CD8-positive, alpha-beta memory T cell (primary cell): ENCODE measurements at regions not wholly inside any gene's neighbourhood (a gene's known extent, or its start where the extent isn't known, plus 50 kb on each side); places are given as distances from the start of the nearest gene placed in this dataset.

ENCODE experiments used
- CTCF ChIA-PET: fragments of 350-600 bp; sonication (Branson Sonifier 250); formaldehyde crosslinking; loops from one replicate; lab custom pipeline; 2021; ENCODE audit warnings: antibody characterized with exemption; lab: Charles Lee
- POLR2A ChIA-PET: fragments of 350-600 bp; sonication (Branson Sonifier 250); formaldehyde crosslinking; loops from one replicate; lab custom pipeline; 2021; ENCODE audit warnings: antibody characterized with exemption; lab: Charles Lee
- DNase-seq, 5 donors: peaks; one replicate each; pipeline versions ENCODE4 v3.0.0 to v3.0.0-alpha.2; 2020 to 2022; ENCODE audit warnings: mixed read lengths in 1 of 5
- H3K27ac ChIP-seq: one replicate; pipeline ENCODE4 v1.7.0; 2013; ENCODE audit warnings: low read depth, mild to moderate bottlenecking, low read length, moderate library complexity
- H3K27me3 ChIP-seq: 2 replicates; pipeline ENCODE4 v1.7.0; 2013; ENCODE audit warnings: low read length, mild to moderate bottlenecking; ENCODE audit not compliant: insufficient read depth, poor library complexity, severe bottlenecking
- H3K36me3 ChIP-seq: 2 replicates; pipeline ENCODE4 v1.7.0; 2013; ENCODE audit warnings: mild to moderate bottlenecking, low read length, moderate library complexity; ENCODE audit not compliant: insufficient read depth
- H3K4me1 ChIP-seq: 2 replicates; pipeline ENCODE4 v1.7.0; 2013; ENCODE audit warnings: mild to moderate bottlenecking, low read length, moderate library complexity; ENCODE audit not compliant: insufficient read depth
- H3K4me3 ChIP-seq: 2 replicates; pipeline ENCODE4 v1.7.0; 2013; ENCODE audit warnings: mild to moderate bottlenecking, low read length
- H3K9me3 ChIP-seq: 2 replicates; pipeline ENCODE4 v1.7.0; 2013; ENCODE audit warnings: mild to moderate bottlenecking, low read length
- H3K27ac Mint-ChIP-seq, 8 donors: one replicate each; pipeline ENCODE4 v1.8.0; 2020 to 2021; ENCODE audit warnings: mixed read lengths in 8 of 8, mild to moderate bottlenecking in 6 of 8, inconsistent platforms in 3 of 8, moderate library complexity in 3 of 8
- H3K27me3 Mint-ChIP-seq, 2 donors: one replicate each; pipeline ENCODE4 v1.8.0; 2020 to 2021; ENCODE audit warnings: mixed read lengths in 2 of 2, mild to moderate bottlenecking in 1 of 2, moderate library complexity in 1 of 2
- H3K36me3 Mint-ChIP-seq, 3 donors: one replicate each; pipeline ENCODE4 v1.8.0; 2020 to 2021; ENCODE audit warnings: mixed read lengths in 3 of 3, inconsistent platforms in 1 of 3, mild to moderate bottlenecking in 1 of 3
- H3K4me1 Mint-ChIP-seq, 3 donors: one replicate each; pipeline ENCODE4 v1.8.0; 2020 to 2021; ENCODE audit warnings: mixed read lengths in 3 of 3, inconsistent platforms in 1 of 3, mild to moderate bottlenecking in 1 of 3
- H3K4me3 Mint-ChIP-seq, 7 donors: one replicate each; pipeline ENCODE4 v1.8.0; 2020 to 2021; ENCODE audit warnings: mixed read lengths in 7 of 7, mild to moderate bottlenecking in 6 of 7, moderate library complexity in 4 of 7, inconsistent platforms in 2 of 7
- H3K9me3 Mint-ChIP-seq, 5 donors: one replicate each; pipeline ENCODE4 v1.8.0; 2020 to 2022; ENCODE audit warnings: mixed read lengths in 5 of 5, mild to moderate bottlenecking in 3 of 5, moderate library complexity in 2 of 5, inconsistent platforms in 1 of 5

- CTCF ChIA-PET, result no interaction called here
- Mint-ChIP-seq H3K27me3 (peaks cover 0 to 4% of the 10 kb centered on the region in 2 donors), H3K9me3 (peaks cover 0 to 5% (median 0%) of the 10 kb centered on the region in 5 donors), H3K36me3 (peaks cover 0 to 11% (median 0%) of the 10 kb centered on the region in 3 donors), H3K27ac (no peak overlapping the region), H3K4me1 (no peaks in the 10 kb centered on the region), H3K4me3 (no peak overlapping the region)
- H3K4me3 ChIP-seq, result no peak overlapping the region
- no peaks in the 10 kb centered on the region for H3K27me3 ChIP-seq
- no peak overlapping the region for H3K27ac ChIP-seq
- no peaks in the 10 kb centered on the region for H3K4me1 ChIP-seq
- no peaks in the 10 kb centered on the region for H3K9me3 ChIP-seq
- POLR2A ChIA-PET, result no interaction called here
- no peaks in the 10 kb centered on the region for H3K36me3 ChIP-seq
- DNase-seq, result no peak
Observed at GRCh38 chr11:112828421-112828820, 132.8 kb upstream of the NCAM1 start.

- H3K4me1 ChIP-seq, result no peaks in the 10 kb centered on the region
- Mint-ChIP-seq H3K36me3 (peaks cover 0 to 11% (median 0%) of the 10 kb centered on the region in 3 donors), H3K27me3 (peaks cover 2 to 4% of the 10 kb centered on the region in 2 donors), H3K4me3 (no peak overlapping the region), H3K27ac (no peak overlapping the region), H3K9me3 (peaks cover 0 to 5% (median 0%) of the 10 kb centered on the region in 5 donors), H3K4me1 (no peaks in the 10 kb centered on the region)
- H3K27me3 ChIP-seq, result no peaks in the 10 kb centered on the region
- ChIA-PET CTCF (interaction anchor here (1.3 kb wide), 1 partner anchor 14 kb away, joined by 5 read pairs; no protein-coding TSS in a partner anchor), POLR2A (no interaction called here)
- no peak for DNase-seq
- no peaks in the 10 kb centered on the region for H3K9me3 ChIP-seq
- no peak overlapping the region for H3K4me3 ChIP-seq
- H3K36me3 ChIP-seq, result no peaks in the 10 kb centered on the region
- H3K27ac ChIP-seq, result no peak overlapping the region
Observed at GRCh38 chr11:112829971-112830654, 131.1 kb upstream of the NCAM1 start.

DNA sequence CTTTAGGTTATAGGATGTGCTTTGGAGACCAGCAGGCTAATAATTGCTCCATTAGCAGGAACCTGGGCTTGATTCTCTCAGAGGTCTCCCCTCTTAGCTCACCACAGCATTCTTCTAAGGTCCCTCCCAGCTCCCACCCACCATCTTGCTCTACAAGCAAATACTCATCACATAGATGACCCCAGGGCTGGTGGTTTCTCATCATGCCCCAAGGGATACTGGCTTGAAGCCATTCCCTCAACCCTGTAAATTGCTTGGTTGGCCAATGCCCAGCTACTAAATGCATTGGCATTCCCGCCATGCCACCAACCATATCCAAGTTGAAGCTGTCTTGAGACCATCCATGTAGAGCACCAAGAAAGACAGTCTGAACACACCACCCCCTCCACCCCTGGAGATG, 130.2 kb upstream of the NCAM1 start:
- H3K4me1 Mint-ChIP-seq, result no peaks in the 10 kb centered on the region
- H3K36me3 ChIP-seq, result no peaks in the 10 kb centered on the region
- no peaks in the 10 kb centered on the region for H3K27me3 ChIP-seq
- H3K9me3 Mint-ChIP-seq, result peaks cover 0 to 5% (median 0%) of the 10 kb centered on the region in 5 donors
- H3K36me3 Mint-ChIP-seq, result peaks cover 0 to 11% (median 0%) of the 10 kb centered on the region in 3 donors
- no peak overlapping the region for H3K27ac ChIP-seq
- H3K4me3 Mint-ChIP-seq, result no peak overlapping the region
- H3K9me3 ChIP-seq, result no peaks in the 10 kb centered on the region
- H3K4me3 ChIP-seq, result no peak overlapping the region
- CTCF ChIA-PET, result interaction anchor here (1.3 kb wide), 1 partner anchor 15 kb away, joined by 5 read pairs; no protein-coding TSS in a partner anchor
- no peak overlapping the region for H3K27ac Mint-ChIP-seq
- DNase-seq, result no peak
- H3K27me3 Mint-ChIP-seq, result peaks cover 2 to 4% of the 10 kb centered on the region in 2 donors
- no peaks in the 10 kb centered on the region for H3K4me1 ChIP-seq
- POLR2A ChIA-PET, result no interaction called here

GRCh38 chr11:112831969-112832766, 129.1 kb upstream of the NCAM1 start:
- H3K9me3 Mint-ChIP-seq, result peaks cover 0 to 5% (median 0%) of the 10 kb centered on the region in 5 donors
- H3K36me3 Mint-ChIP-seq, result peaks cover 0 to 11% (median 0%) of the 10 kb centered on the region in 3 donors
- H3K4me3 Mint-ChIP-seq, result no peak overlapping the region
- no peaks in the 10 kb centered on the region for H3K27me3 ChIP-seq
- H3K9me3 ChIP-seq, result no peaks in the 10 kb centered on the region
- peaks cover 2 to 4% of the 10 kb centered on the region in 2 donors for H3K27me3 Mint-ChIP-seq
- H3K4me3 ChIP-seq, result no peak overlapping the region
- no peaks in the 10 kb centered on the region for H3K36me3 ChIP-seq
- CTCF ChIA-PET, result no interaction called here
- POLR2A ChIA-PET, result no interaction called here
- H3K4me1 ChIP-seq, result no peaks in the 10 kb centered on the region
- H3K27ac ChIP-seq, result no peak overlapping the region
- DNase-seq, result no peak
- H3K4me1 Mint-ChIP-seq, result no peaks in the 10 kb centered on the region
- H3K27ac Mint-ChIP-seq, result no peak overlapping the region

DNA sequence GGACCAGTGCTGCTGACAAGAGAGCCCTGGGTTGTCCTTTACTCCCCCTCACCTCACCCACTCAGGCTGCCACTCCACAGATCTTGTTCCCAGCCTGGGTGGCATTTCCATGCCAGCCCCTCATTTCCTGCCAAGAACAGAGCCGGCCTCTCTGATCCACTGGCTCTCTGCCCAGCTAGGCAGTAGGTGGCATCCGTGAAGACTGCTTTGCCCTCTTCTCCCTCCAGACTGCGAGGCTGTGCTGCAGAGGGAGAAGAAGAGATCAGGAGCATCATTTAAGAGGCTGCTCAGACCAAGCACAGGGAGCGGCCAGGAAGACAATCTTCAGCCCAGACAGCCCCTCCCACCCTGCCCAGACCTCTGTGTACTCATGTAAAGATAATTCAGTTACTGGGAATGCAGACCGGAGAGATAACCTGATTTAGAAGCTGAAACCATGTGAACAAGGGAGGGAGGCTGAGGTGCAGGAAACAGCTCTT, 126.9 kb upstream of the NCAM1 start:
- Histone ChIP-seq H3K27ac (no peak overlapping the region), H3K4me3 (no peak overlapping the region), H3K4me1 (no peaks in the 10 kb centered on the region), H3K36me3 (no peaks in the 10 kb centered on the region), H3K9me3 (no peaks in the 10 kb centered on the region), H3K27me3 (no peaks in the 10 kb centered on the region)
- Mint-ChIP-seq H3K9me3 (peaks cover 0 to 5% (median 0%) of the 10 kb centered on the region in 5 donors), H3K4me1 (no peaks in the 10 kb centered on the region), H3K36me3 (no peaks in the 10 kb centered on the region), H3K27me3 (peaks cover 3 to 4% of the 10 kb centered on the region in 2 donors), H3K27ac (no peak overlapping the region), H3K4me3 (no peak overlapping the region)
- POLR2A ChIA-PET, result no interaction called here
- DNase-seq, result no peak
- CTCF ChIA-PET, result no interaction called here

DNA sequence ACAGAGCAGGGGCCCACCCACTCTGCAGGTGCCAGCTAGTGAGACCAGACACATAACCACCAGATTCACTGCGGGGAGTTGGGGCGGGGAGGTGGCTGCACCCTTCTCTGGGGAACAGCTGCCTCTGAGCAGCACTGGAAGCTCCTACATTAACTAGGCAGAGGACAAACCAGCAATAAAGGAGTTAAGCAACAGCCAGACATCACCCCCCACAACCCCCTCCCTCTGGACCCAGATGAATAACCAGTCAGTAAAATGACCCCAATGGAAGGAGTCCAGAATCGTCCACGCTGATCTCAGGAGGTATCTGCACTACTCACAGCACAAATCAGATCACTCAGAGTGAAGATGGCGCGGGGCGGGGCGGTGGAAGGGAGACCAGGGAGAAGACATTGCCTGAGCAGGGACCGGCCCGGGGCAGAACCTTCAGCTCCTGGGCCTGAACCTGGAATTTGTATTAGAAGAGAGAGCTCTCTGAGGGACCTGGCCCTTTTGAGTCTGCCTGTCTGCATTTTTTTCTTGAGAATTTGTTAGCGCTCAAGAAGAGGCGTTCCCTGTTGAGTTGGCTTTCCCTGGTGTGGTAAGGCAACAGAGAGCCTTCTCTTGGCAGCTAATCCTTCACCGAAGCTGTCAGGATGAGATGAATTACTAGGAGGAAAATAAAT, 125.5 kb upstream of the NCAM1 start:
- H3K36me3 Mint-ChIP-seq, result no peaks in the 10 kb centered on the region
- Histone ChIP-seq H3K4me3 (no peak overlapping the region), H3K9me3 (no peaks in the 10 kb centered on the region), H3K36me3 (no peaks in the 10 kb centered on the region), H3K27me3 (no peaks in the 10 kb centered on the region), H3K27ac (no peak overlapping the region), H3K4me1 (no peaks in the 10 kb centered on the region)
- peaks cover 3 to 4% of the 10 kb centered on the region in 2 donors for H3K27me3 Mint-ChIP-seq
- CTCF ChIA-PET, result no interaction called here
- no peak for DNase-seq
- no peaks in the 10 kb centered on the region for H3K4me1 Mint-ChIP-seq
- POLR2A ChIA-PET, result no interaction called here
- H3K27ac Mint-ChIP-seq, result no peak overlapping the region
- no peak overlapping the region for H3K4me3 Mint-ChIP-seq
- H3K9me3 Mint-ChIP-seq, result peaks cover 0 to 5% (median 0%) of the 10 kb centered on the region in 5 donors

DNA sequence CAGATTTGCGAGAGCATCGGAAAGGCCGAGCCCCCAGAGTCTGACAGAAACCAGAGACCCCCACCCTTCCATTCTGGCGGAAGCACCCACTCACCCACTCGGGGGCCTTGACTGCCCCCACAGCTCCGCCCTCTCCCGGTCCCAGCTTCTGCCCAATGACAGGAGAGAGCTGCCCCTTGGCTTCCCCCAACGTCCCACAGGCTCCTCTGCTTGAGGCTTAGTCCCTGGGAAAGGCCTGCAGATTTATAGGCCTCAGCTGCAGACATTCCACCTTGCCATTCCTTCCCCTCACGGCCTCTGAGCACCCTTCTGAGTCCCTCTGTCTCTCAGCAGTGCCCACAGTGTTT, 125.0 kb upstream of the NCAM1 start:
- Mint-ChIP-seq H3K27ac (no peak overlapping the region), H3K4me3 (no peak overlapping the region), H3K36me3 (no peaks in the 10 kb centered on the region), H3K27me3 (peaks cover 3 to 4% of the 10 kb centered on the region in 2 donors), H3K9me3 (peaks cover 0 to 5% (median 0%) of the 10 kb centered on the region in 5 donors), H3K4me1 (no peaks in the 10 kb centered on the region)
- H3K36me3 ChIP-seq, result no peaks in the 10 kb centered on the region
- H3K4me1 ChIP-seq, result no peaks in the 10 kb centered on the region
- DNase-seq, result no peak
- no peak overlapping the region for H3K4me3 ChIP-seq
- no peaks in the 10 kb centered on the region for H3K27me3 ChIP-seq
- H3K27ac ChIP-seq, result no peak overlapping the region
- ChIA-PET POLR2A (no interaction called here), CTCF (no interaction called here)
- no peaks in the 10 kb centered on the region for H3K9me3 ChIP-seq
